GM19397 (cell line): ENCODE measurements at regions not wholly inside any gene's neighbourhood (a gene's known extent, or its start where the extent isn't known, plus 50 kb on each side); places are given as distances from the start of the nearest gene placed in this dataset.

ENCODE experiments used
- ATAC-seq: cut with Tn5 transposase; IDR thresholded peaks from one replicate; pipeline ENCODE4 v1.9.1; 2021; ENCODE audit warnings: mild to moderate bottlenecking, moderate library complexity; ENCODE audit not compliant: unreplicated experiment

DNA sequence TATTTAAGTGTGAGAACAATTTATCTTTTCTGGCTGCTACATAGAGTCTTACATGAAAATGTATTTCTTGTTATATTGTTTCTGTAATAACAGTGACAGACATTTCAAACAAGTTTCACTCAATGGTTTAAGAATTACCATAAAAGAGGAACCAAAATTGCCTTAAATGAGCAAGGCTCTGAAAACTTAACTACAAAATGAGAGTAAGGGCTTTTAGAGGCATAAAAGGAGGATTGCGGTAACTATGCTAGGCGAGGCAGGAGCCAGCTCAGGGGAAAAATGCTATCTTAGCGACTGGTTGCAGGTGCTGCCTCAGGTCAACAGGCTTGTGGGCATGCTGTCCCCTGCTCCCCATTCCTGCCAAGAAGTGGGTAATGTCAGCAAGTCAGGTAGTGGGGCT, 81.7 kb upstream of the MSI2 start:
- ATAC-seq, result peak; percentile 53

DNA sequence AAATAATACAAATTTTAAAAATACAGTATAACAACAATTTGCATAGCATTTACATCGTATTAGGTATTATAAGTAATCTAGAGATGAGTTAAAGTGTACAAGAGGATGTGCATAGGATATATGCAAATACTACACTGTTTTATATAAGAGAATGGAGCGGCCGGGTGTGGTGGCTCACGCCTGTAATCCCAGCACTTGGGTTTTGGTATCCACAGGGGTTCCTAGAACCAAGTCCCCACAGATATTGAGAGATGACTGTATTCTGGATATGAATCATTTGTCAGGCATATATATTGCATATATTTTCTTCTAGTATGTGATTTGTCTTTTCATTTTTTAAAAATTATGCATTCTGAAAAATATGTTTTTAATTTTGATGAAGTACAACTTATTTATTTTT, 77.5 kb upstream of the MSI2 start:
- ATAC-seq, result no peak

DNA sequence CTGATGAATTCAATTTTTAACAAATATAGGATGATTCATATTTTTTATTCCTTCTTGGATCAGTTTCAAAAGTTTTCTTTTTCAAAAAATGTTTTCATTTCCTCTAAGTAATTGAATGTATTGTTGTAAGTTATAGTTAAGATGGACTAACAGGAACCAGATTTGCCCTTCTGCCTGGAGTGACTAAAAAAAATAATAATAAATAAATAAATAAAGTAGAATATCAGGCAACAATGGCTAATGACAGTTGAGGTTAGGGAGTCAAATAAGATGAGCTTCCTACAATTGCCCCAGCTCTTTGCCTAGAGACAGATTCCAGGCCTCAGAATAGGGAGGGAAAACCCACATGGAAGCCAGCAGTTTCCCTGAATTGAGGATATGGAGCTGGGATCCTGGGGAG, 73.7 kb upstream of the MSI2 start:
- ATAC-seq, result no peak

DNA sequence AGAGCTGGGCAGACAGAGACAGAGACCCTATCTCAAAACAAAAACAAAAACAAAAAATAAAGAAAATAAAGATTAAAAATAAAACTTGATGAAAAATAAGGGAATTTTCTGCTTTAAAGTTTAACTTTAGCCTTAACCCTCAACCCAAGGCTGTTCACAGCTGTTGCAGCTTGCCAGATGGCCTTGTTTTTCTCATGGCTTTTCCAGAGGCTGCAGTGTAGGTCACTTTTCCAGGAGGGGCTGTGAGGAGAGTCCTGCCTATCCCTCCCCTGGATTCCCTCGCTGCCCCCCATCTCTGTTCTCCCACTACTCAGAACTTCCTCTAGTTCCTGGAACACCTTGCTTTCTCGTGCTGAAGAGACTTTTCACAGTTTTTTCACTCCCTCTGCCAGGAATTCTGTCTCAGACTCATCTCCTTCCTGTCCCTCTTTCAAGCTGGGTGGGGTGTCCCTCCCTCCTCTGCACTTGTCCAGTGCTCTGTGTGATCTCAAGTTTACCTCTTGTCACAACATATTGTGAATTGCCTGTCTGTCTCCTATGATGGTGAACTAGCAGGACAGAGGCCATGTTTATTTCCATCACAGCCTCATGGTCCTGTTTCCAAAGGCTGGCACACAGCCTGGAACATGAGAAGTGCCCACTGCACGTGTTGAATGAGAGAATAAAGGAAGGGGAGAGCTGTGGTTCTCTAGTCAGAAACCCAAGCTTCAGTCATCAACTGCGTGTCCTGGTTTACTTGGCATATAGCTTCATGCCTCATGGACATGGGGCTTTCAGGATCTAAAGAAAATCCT, 69.9 kb upstream of the MSI2 start:
- no peak for ATAC-seq

DNA sequence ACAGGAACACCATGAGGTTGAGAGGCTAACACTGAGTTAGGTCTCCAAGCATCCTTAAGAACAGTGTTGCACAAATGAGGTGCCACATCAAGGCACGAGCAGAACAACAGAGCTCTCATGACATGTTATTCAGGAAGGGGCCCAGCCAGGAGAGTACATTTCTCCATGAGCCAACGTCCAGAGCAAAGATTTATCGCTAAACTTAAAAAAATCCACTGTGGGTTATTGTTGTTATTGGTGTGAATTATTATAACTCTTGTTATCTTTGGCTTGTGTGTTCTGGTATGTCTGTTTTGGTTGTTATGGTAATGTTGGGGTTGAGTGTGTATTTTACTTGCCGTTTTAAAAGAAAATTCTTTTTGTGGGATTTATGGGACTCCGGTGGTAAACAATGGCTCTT, 68.9 kb upstream of the MSI2 start:
- no peak for ATAC-seq

DNA sequence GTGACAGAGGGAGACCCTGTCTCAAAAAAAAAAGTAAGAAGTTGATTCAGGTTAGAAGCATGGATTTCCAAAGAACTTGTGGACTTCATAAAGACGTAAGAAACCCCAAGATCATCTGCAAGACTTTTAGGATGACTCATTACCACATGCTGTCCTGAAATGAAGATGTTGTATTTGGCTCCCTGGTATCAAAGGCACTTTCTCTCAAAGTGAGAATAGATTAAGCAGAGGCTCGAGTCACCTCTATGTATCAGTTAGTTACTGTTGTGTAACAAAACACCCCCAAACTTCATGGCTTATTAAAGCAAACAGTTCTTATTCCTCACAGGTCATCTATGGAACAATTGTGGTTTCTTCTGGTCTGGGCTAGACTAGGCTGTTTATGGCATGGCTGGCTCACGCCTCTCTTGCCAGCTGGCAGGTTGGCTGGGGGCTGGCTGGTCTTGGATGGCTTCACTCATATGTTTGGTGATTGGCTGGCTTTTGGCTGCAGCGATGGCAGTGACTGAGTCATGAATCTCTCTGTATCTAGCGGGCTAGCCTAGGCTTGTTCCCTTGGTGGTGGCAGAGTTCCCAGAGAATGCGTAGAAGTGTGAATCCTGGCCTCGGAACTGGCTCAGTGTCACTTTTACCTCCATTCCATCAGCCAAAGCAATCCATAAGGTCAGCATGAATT, 60.4 kb upstream of the MSI2 start:
- no peak for ATAC-seq

DNA sequence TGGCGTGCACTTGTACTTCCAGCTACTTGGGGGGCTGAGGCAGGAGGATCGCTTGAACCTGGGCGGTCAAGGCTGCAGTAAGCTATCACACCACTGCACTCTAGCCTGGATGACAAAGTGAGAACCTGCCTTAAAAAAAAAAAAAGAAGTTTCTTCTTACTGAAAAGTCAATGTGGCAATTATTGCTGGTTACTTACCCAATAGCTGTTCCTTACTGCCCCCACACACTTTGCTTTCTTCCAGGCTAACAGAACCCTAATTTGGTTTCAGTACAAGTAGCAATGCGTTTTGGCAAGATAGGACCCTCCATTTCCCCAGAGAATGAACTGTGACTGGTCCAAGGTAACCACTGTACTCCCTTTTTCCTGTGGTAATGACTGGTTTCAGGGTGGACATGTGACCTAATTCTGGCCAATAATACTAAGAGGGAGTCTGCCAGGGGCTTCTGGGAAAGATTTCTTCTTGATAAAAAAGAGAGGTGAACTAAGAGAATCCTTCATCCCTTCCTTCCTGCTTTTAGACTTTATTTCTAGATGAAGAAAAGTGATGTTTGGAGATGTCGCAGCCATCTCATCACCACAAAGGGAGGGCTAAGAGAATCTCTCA, 58.8 kb upstream of the MSI2 start:
- ATAC-seq, result no peak

DNA sequence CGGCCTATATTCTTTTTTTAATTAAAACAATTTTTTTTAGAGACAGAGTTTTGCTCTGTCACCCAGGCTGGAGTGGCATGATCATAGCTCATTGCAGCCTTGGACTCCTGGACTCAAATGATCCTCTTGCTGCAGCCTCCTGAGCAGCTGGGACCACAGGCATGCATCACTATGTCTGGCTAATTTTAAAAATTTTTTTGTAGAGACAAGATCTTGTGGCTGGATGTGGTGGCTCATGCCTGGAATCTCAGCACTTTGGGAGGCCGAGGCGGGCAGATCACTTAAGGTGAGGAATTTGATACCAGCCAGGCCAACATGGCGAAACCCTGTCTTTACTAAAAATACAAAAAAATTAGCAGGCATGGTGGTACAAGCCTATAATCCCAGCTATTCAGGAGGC, 54.8 kb upstream of the MSI2 start:
- ATAC-seq, result no peak

DNA sequence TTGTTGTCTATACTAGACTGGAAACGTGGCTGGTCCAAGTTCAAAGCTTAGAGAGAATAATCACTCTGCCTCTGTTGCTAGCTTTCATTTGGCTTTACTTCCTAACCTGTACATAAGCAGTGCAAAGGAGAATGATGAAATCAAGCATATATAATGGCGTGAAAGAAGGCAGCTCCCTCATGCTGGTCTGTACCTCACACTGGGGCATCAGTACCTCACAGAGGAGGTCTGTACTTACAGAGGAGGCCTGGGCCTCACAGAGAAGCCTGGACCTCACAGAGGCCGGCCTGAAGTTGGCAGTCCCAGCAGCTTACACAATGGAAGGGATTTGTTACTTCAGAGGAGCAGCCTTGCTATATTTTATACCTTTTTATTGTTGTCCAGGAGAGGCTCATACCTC, 53.3 kb upstream of the MSI2 start:
- no peak for ATAC-seq
